Thymus (tissue), 11 donors: ENCODE measurements at regions not wholly inside any gene's neighbourhood (a gene's known extent, or its start where the extent isn't known, plus 50 kb on each side); places are given as distances from the start of the nearest gene placed in this dataset.
A peak's percentile ranks its signal among the peaks of the same experiment; 100 is the strongest.

Source experiments
- DNase-seq, 9 donors: peaks; one replicate each; pipeline ENCODE4 v3.0.0-alpha.2; 2013; ENCODE audit warnings: low spot score in 9 of 9, low read depth in 6 of 9, missing footprints in 1 of 9
- H3K27ac ChIP-seq, 2 donors: one replicate each; pipeline ENCODE4 v1.5.1; 2013; ENCODE audit warnings: control low read depth in 1 of 2, low read depth in 1 of 2, low read length in 1 of 2, mild to moderate bottlenecking in 1 of 2, moderate library complexity in 1 of 2
- H3K27me3 ChIP-seq, 2 donors: one replicate each; pipeline ENCODE4 v1.5.1; 2013; ENCODE audit warnings: low read length in 1 of 2; ENCODE audit not compliant: control insufficient read depth in 2 of 2, insufficient read depth in 1 of 2
- H3K36me3 ChIP-seq, 2 donors: one replicate each; pipeline ENCODE4 v1.5.1; 2013; ENCODE audit warnings: low read length in 1 of 2, mild to moderate bottlenecking in 1 of 2, moderate library complexity in 1 of 2; ENCODE audit not compliant: control insufficient read depth in 2 of 2, insufficient read depth in 2 of 2
- H3K4me1 ChIP-seq, 2 donors: one replicate each; pipeline ENCODE4 v1.5.1; 2013; ENCODE audit warnings: low read length in 2 of 2; ENCODE audit not compliant: control insufficient read depth in 2 of 2, insufficient read depth in 2 of 2
- H3K4me3 ChIP-seq, 2 donors: one replicate each; pipeline ENCODE4 v1.5.1; 2013; ENCODE audit warnings: low read length in 2 of 2, control low read depth in 1 of 2, mild to moderate bottlenecking in 1 of 2
- H3K9me3 ChIP-seq, 2 donors: one replicate each; pipeline ENCODE4 v1.5.1; 2013; ENCODE audit warnings: low read length in 1 of 2, mild to moderate bottlenecking in 1 of 2; ENCODE audit not compliant: control insufficient read depth in 2 of 2, insufficient read depth in 1 of 2
- WGBS: extraction: QIAGEN DNeasy Blood & Tissue Kit; methylation state at CpG from one replicate; pipeline ENCODE4 v1.1.7; 2013; 5-methylcytosine and 5-hydroxymethylcytosine counted together
- donor health status: healthy.

DNA sequence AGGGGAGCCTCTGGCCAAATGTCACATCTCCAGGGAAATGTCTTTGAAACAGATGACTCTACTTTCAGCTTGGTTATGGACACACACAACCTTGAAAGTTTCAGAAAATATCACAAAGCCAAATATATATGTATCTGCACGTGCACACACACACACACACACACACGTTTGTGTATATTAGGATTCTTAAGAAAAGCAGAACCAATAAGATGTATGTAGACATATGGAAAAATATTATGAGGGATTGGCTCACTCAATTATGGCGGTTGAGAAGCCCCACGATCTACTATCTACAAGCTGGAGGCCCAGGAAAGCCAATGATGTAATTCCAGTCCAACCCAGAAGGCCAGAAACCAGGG, 194.9 kb downstream of the PALM2AKAP2 start:
- WGBS: 97% methylated on average over 4 of the region's 4 CpGs
- Histone ChIP-seq H3K4me1 (peaks cover 0 to 21% of the 10 kb centered on the region in 2 donors), H3K27ac (peak overlapping the region in 1 of 2 donors; percentile 26), H3K27me3 (no peaks in the 10 kb centered on the region), H3K4me3 (no peak overlapping the region), H3K36me3 (no peaks in the 10 kb centered on the region), H3K9me3 (no peaks in the 10 kb centered on the region)
- DNase-seq: no peak

DNA sequence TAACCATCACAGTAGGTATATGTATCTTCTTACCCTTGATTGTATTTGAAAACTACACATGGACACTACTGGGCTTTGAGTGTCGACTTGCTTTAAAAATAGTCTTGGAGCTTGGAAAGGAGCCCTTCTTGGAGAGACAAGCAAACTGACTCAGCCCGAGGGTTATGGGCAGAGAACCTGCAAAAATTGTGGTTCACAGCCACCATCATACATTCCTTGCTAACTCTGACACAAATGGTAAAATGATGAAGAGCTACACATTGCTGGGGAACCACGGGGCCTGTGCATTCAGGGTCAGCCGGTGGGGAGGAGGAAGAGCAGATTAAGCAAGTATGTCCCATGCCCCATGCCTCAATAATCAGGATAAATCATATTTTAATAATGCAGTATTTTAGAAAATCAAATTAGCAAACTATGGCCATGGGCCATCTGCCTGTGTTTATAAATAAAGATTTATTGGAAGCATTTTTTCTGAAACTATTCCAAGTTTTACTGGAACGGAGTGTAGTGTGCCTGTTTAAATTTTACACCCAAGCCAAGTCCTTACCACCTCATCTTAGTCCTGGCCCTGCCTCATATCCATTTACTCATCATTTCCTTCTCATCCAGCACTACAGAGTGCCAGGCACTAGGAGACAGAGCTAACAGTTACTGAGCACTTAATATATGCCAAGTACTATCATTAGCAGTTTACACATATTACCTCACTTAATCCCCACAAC, 195.7 kb downstream of the PALM2AKAP2 start:
- no peak for DNase-seq
- Histone ChIP-seq H3K4me3 (no peak overlapping the region), H3K27ac (no peak overlapping the region), H3K4me1 (peaks cover 0 to 16% of the 10 kb centered on the region in 2 donors), H3K27me3 (no peaks in the 10 kb centered on the region), H3K9me3 (no peaks in the 10 kb centered on the region), H3K36me3 (no peaks in the 10 kb centered on the region)
- 96% methylated on average over 5 of the region's 5 CpGs for WGBS

DNA sequence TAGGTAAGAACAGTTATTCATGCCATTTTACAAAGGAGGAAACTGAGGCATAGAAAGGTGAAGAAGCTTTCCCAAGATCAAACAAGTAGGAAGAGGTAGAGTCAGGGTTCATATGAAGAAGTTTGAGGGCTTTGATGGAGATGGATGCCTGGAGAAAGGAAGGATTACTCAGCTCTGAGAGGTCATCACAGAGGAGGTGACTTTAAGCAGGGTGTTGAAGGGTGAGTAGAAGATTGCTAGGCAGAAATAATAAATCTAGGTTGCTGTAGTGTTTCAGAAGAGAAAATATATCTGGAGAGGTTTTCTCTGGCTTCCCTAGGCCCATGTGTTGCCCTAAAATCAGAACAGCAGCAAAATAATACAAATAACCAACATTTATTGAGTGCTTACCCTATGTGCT, 196.3 kb downstream of the PALM2AKAP2 start:
- Histone ChIP-seq H3K4me3 (no peak overlapping the region), H3K27ac (no peak overlapping the region), H3K36me3 (no peaks in the 10 kb centered on the region), H3K9me3 (no peaks in the 10 kb centered on the region), H3K27me3 (no peaks in the 10 kb centered on the region), H3K4me1 (peaks cover 0 to 16% of the 10 kb centered on the region in 2 donors)
- no peak for DNase-seq

DNA sequence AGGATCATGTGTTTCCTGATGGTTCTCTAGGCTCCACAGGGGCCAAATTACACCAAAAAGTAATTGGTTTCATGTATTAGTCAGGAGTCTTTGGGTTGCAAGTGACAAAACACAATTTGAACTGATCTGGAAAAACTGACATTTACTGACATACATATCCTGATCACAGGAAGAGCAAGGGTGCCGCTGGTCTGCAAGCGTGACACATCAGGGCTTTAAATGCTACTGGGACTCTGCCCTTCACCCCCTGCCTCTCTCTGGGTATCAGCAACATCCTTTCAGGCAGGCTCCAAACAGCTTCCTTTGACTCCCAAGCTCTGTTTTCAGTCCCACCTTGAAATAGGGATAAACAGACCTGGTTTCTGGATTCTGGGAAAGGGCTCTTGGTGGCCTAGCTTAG, 197.5 kb downstream of the PALM2AKAP2 start:
- H3K27ac ChIP-seq: no peak overlapping the region
- no peaks in the 10 kb centered on the region for H3K36me3 ChIP-seq
- no peaks in the 10 kb centered on the region for H3K27me3 ChIP-seq
- H3K4me1 ChIP-seq: peaks cover 0 to 6% of the 10 kb centered on the region in 2 donors
- 88% methylated on average over 2 of the region's 2 CpGs for WGBS
- no peak for DNase-seq
- H3K4me3 ChIP-seq: no peak overlapping the region
- no peaks in the 10 kb centered on the region for H3K9me3 ChIP-seq

DNA sequence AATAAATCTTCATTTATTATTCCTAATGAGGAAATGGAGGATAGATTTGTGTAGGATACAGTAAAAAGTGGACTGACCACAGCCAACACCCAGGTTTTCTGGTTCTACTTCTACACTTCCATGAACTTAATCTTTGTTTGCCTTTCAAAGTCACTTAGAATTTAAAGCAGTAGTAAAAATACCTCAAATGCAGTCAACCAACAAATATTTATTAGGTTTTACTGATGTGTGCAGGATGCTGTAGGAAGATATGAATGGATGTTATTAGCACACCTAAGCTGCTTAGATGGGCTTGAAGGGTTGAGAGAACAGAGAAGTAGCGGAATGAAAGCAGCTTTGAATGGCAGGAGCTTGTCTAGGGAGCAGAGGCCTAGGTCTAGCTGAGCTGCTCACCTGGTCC, 201.1 kb downstream of the PALM2AKAP2 start:
- DNase-seq: no peak
- Histone ChIP-seq H3K4me1 (no peaks in the 10 kb centered on the region), H3K36me3 (no peaks in the 10 kb centered on the region), H3K27ac (no peak overlapping the region), H3K9me3 (no peaks in the 10 kb centered on the region), H3K4me3 (no peak overlapping the region), H3K27me3 (no peaks in the 10 kb centered on the region)
- 44% methylated on average over 1 of the region's 1 CpG for WGBS

DNA sequence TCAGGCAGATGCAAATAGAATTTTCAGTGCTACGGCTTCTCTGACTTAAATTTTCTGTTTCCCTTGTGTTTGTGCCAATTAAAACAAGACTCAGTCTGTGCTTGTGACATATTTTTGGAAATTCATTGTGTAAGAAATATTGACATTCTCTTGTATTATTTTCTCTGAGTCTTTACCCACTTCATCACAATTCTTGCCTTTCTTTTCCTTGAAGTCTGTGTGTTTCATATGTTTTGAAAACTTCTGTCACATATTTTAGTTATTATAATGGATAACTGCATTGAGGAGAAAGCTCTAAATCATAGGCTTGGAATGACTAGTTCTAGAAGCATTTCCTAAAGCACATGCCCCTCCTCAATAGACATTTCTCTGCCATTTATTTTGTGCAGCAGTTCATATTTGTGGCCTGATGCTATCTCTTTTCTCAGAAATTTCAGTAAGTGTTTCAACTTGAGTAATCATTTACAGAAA, 206.6 kb downstream of the PALM2AKAP2 start:
- no peak overlapping the region for H3K4me3 ChIP-seq
- 94% methylated on average over 1 of the region's 1 CpG for WGBS
- H3K36me3 ChIP-seq: no peaks in the 10 kb centered on the region
- H3K9me3 ChIP-seq: peaks cover 0 to 3% of the 10 kb centered on the region in 2 donors
- no peak overlapping the region for H3K27ac ChIP-seq
- no peak for DNase-seq
- H3K4me1 ChIP-seq: no peaks in the 10 kb centered on the region
- H3K27me3 ChIP-seq: no peaks in the 10 kb centered on the region

DNA sequence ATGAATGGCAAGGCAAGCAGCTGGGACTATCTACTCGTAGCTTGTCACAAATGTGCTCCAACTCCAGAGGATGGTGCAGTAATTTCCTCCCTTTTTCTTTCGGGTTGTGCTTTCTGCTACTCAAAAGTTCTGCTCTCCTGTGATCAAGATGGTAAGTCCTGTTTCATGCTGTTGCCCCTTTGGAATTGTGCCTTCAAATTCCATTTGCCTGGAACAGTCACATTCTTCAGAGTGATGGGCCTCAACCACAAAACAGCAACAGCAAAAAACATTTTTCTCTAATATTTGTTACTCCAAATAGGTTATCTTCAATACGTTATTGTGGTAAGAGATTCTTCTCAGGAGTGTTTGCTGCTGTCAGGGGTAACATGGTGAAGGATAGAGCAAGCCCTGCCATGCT, 209.3 kb downstream of the PALM2AKAP2 start:
- H3K4me3 ChIP-seq: no peak overlapping the region
- DNase-seq: no peak
- H3K9me3 ChIP-seq: peaks cover 0 to 3% of the 10 kb centered on the region in 2 donors
- H3K36me3 ChIP-seq: no peaks in the 10 kb centered on the region
- H3K27me3 ChIP-seq: no peaks in the 10 kb centered on the region
- no peak overlapping the region for H3K27ac ChIP-seq
- H3K4me1 ChIP-seq: no peaks in the 10 kb centered on the region
- 98% methylated on average over 3 of the region's 3 CpGs for WGBS

DNA sequence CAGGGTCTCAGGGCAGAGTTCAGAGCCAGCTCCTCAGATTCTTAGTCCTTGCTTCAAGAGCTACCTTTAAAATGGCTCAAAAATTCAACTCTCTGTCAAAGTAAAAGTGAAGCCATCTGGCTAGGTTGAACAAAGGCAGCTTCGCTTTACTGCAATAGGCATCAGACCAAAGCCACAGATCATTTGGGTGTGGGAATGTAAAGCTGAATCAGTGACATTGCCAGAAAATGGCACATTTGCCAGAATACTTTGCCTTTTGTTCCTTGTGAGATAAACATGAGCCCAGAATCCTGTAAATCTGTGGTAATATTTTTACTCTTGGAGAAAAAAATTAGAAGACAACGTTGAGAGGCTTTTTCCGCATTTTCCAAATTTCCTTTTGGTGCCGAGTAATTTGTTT, 210.5 kb downstream of the PALM2AKAP2 start:
- H3K27me3 ChIP-seq: no peaks in the 10 kb centered on the region
- WGBS: 79% methylated on average over 4 of the region's 4 CpGs
- no peak for DNase-seq
- H3K27ac ChIP-seq: no peak overlapping the region
- no peaks in the 10 kb centered on the region for H3K4me1 ChIP-seq
- no peaks in the 10 kb centered on the region for H3K36me3 ChIP-seq
- no peak overlapping the region for H3K4me3 ChIP-seq
- peaks cover 0 to 7% of the 10 kb centered on the region in 2 donors for H3K9me3 ChIP-seq

DNA sequence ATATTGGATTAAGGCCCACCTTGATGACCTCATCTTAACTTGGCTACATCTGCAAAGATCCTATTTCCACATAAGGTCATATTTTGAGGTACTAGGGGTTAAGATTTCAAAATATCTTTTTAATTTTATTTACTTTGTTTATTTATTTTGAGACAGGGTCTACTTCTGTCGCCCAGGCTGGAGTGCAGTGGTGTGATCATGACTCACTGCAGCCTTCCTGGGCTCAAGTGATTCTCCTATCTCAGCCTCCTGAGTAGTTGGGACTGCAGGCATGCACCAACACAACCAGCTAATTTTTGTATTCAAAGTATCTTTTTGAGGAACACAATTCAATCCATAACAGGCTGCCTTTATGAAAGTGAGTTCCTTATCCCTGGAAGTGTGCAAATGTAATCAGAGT, 212.3 kb downstream of the PALM2AKAP2 start:
- no peak overlapping the region for H3K4me3 ChIP-seq
- peaks cover 0 to 10% of the 10 kb centered on the region in 2 donors for H3K9me3 ChIP-seq
- no peaks in the 10 kb centered on the region for H3K36me3 ChIP-seq
- DNase-seq: no peak
- no peak overlapping the region for H3K27ac ChIP-seq
- no peaks in the 10 kb centered on the region for H3K27me3 ChIP-seq
- 94% methylated on average over 1 of the region's 1 CpG for WGBS
- no peaks in the 10 kb centered on the region for H3K4me1 ChIP-seq
